Sigmoid colon (tissue), 6 donors: ENCODE measurements at regions not wholly inside any gene's neighbourhood (a gene's known extent, or its start where the extent isn't known, plus 50 kb on each side); places are given as distances from the start of the nearest gene placed in this dataset.

Experiments
- DNase-seq: peaks from one replicate; pipeline ENCODE4 v3.0.0-alpha.2; 2019
- H3K27ac ChIP-seq, 4 donors: fragments of 200-600 bp; sonication (generic); one replicate each; pipeline ENCODE4 v1.5.1; 2016 to 2019; ENCODE audit warnings: mild to moderate bottlenecking in 1 of 4
- H3K27me3 ChIP-seq, 3 donors: fragments of 200-600 bp; sonication (generic); one replicate each; pipeline ENCODE4 v1.5.1; 2019; ENCODE audit warnings: mild to moderate bottlenecking in 1 of 3
- H3K36me3 ChIP-seq, 4 donors: fragments of 200-600 bp; sonication (generic); one replicate each; pipeline ENCODE4 v1.5.1; 2016 to 2019
- H3K4me1 ChIP-seq, 4 donors: fragments of 200-600 bp; sonication (generic); one replicate each; pipeline ENCODE4 v1.5.1; 2017 to 2019
- H3K4me3 ChIP-seq, 4 donors: fragments of 200-600 bp; sonication (generic); one replicate each; pipeline ENCODE4 v1.5.1; 2017 to 2019; ENCODE audit warnings: mild to moderate bottlenecking in 2 of 4, moderate library complexity in 1 of 4
- H3K9me3 ChIP-seq, 4 donors: fragments of 200-600 bp in 3 of 4; sonication (generic) in 3 of 4; one replicate each; pipeline versions ENCODE4 v1.5.1 to v1.6.1; 2013 to 2019
- EP300 ChIP-seq, 4 donors: sonication (generic); formaldehyde crosslinking; IDR thresholded peaks; one replicate each; pipeline ENCODE4 v1.6.1; 2017; ENCODE audit warnings: antibody characterized with exemption in 4 of 4
- POLR2A ChIP-seq, 2 donors: fragments of 450-650 bp; IDR thresholded peaks; one replicate each; pipeline ENCODE4 v1.6.1; 2016; ENCODE audit warnings: antibody characterized with exemption in 2 of 2, mild to moderate bottlenecking in 2 of 2, moderate library complexity in 2 of 2
- POLR2AphosphoS5 ChIP-seq, 4 donors: sonication (generic); formaldehyde crosslinking; IDR thresholded peaks; one replicate each; pipeline ENCODE4 v1.6.1; 2017; ENCODE audit warnings: antibody characterized with exemption in 4 of 4
- WGBS, 2 donors: extraction: QIAGEN DNeasy Blood & Tissue Kit; methylation state at CpG; one replicate each; pipeline ENCODE4 v1.1.7; 2013; 5-methylcytosine and 5-hydroxymethylcytosine counted together
- intact Hi-C: fragments of 100-400 bp; cut with DNase I; formaldehyde crosslinking; loops from one replicate; pipeline ENCODE4 v1.15.1; 2023
- TF ChIP-seq, protein P1 (sequence below), 4 experiments: fragments of 450-650 bp in 3 of 4; fragments of 200-600 bp in 1 of 4; IDR thresholded peaks; one replicate each; pipeline ENCODE4 v1.5.1; 2016 to 2019; ENCODE audit warnings: antibody characterized with exemption in 4 of 4, mild to moderate bottlenecking in 3 of 4, moderate library complexity in 2 of 4
- donor health status: healthy with polysubstance abuse.
- donor health status: healthy.

DNA sequence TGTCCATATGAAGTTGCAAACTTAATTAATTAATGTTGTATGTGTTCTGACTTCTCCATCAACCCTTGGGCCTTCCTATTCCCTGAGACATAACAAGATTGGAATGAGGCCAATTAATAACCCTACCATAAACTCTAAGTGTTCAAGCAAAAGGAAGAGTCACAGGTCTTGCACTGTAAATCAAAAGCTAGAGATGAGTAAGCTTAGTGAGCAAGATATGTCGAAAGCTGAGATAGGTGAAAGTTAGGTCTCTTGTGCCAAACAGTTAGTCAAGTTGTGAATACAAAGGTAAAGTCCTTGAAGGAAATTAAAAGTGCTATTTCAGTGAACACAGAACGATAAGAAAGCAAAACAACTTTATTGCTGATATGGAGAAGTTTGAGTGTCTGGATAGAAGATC lies 58.2 kb upstream of the GPRIN3 start:
- Histone ChIP-seq H3K27ac (no peak overlapping the region), H3K4me1 (no peaks in the 10 kb centered on the region), H3K9me3 (peaks cover 0 to 3% (median 0%) of the 10 kb centered on the region in 4 donors), H3K27me3 (no peaks in the 10 kb centered on the region), H3K36me3 (no peaks in the 10 kb centered on the region), H3K4me3 (no peak overlapping the region)
- intact Hi-C loops, result no loop called here
- 13 to 58% methylated on average over 2 of the region's 2 CpGs for WGBS, 2 donors
- TF ChIP-seq EP300 (IDR thresholded peaks at IDR 0.05), result no peak
- no peak for TF ChIP-seq POLR2A (IDR thresholded peaks at IDR 0.05)
- TF ChIP-seq, protein P1, sequence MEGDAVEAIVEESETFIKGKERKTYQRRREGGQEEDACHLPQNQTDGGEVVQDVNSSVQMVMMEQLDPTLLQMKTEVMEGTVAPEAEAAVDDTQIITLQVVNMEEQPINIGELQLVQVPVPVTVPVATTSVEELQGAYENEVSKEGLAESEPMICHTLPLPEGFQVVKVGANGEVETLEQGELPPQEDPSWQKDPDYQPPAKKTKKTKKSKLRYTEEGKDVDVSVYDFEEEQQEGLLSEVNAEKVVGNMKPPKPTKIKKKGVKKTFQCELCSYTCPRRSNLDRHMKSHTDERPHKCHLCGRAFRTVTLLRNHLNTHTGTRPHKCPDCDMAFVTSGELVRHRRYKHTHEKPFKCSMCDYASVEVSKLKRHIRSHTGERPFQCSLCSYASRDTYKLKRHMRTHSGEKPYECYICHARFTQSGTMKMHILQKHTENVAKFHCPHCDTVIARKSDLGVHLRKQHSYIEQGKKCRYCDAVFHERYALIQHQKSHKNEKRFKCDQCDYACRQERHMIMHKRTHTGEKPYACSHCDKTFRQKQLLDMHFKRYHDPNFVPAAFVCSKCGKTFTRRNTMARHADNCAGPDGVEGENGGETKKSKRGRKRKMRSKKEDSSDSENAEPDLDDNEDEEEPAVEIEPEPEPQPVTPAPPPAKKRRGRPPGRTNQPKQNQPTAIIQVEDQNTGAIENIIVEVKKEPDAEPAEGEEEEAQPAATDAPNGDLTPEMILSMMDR (IDR thresholded peaks at IDR 0.05), result no peak
- TF ChIP-seq POLR2AphosphoS5 (IDR thresholded peaks at IDR 0.05), result no peak
- DNase-seq, result no peak

DNA sequence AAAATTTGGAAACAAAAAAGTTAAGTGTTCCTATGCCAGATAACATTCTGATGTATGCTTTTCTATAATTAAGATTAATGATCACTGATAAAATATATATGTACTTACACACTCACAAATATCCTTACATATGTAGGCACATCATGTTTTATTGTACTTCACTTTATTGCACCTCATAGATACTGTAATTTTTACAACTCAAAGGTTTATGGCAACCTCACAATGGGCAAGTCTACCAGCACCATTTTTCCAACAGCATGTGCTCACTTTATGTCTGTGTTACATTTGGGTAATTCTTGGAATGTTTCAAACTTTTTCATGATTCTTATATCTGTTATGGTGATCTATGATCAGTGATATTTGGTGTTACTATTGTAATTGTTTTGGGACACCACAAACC lies 57.8 kb upstream of the GPRIN3 start:
- Histone ChIP-seq H3K4me1 (no peaks in the 10 kb centered on the region), H3K27me3 (no peaks in the 10 kb centered on the region), H3K4me3 (no peak overlapping the region), H3K9me3 (peaks cover 0 to 3% (median 0%) of the 10 kb centered on the region in 4 donors), H3K36me3 (no peaks in the 10 kb centered on the region), H3K27ac (no peak overlapping the region)
- no peak for TF ChIP-seq POLR2A (IDR thresholded peaks at IDR 0.05)
- TF ChIP-seq POLR2AphosphoS5 (IDR thresholded peaks at IDR 0.05), result no peak
- DNase-seq, result no peak
- intact Hi-C loops, result no loop called here

DNA sequence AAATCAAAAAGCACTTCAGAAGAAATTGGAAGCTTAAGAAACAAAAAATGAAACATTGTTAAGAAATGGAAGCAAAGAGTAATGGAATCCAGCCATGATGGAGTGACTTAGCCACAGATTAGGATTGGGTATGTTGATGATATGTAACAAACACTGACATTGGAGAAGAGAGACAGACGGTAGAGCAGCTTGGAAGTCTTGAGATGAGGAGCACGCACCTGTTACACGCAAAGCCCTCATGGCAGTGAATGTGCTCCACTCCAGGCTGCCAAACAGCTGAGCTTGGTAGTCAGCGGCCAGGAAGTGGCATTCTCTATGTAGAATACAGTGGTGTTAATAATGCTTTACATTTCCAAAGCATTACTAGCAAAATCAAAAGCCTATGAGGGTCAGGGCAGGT lies 56.9 kb upstream of the GPRIN3 start:
- intact Hi-C loops, result no loop called here
- WGBS, 2 donors, result 95 to 97% methylated on average over 4 of the region's 4 CpGs
- Histone ChIP-seq H3K4me3 (no peak overlapping the region), H3K4me1 (no peaks in the 10 kb centered on the region), H3K9me3 (peaks cover 0 to 3% (median 0%) of the 10 kb centered on the region in 4 donors), H3K36me3 (no peaks in the 10 kb centered on the region), H3K27ac (no peak overlapping the region), H3K27me3 (no peaks in the 10 kb centered on the region)
- TF ChIP-seq, protein P1 (IDR thresholded peaks at IDR 0.05), result no peak
- TF ChIP-seq POLR2A (IDR thresholded peaks at IDR 0.05) (no peak), EP300 (IDR thresholded peaks at IDR 0.05) (no peak), POLR2AphosphoS5 (IDR thresholded peaks at IDR 0.05) (no peak)
- DNase-seq, result no peak

DNA sequence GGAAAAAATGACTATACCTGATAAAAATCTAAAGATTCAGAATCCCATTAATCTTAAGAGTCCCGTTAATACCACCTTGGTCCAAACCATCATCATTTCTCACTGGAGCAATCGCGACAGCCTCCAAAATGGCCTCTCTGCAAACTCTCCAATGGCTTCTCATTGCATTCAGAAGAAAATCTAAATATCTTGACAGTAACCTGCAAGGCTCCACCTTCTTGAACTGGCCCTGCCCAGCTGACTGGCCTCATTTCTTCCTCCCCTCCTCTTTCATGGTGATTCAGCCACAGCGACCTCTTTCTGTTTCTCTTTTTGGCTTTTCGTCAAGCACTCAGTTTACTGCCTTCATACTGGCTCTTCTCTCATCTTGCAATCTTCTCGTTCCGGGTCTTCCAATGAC lies 56.2 kb upstream of the GPRIN3 start:
- Histone ChIP-seq H3K36me3 (no peaks in the 10 kb centered on the region), H3K4me1 (no peaks in the 10 kb centered on the region), H3K4me3 (no peak overlapping the region), H3K9me3 (peaks cover 0 to 3% (median 0%) of the 10 kb centered on the region in 4 donors), H3K27ac (no peak overlapping the region), H3K27me3 (no peaks in the 10 kb centered on the region)
- 95 to 96% methylated on average over 7 of the region's 7 CpGs for WGBS, 2 donors
- TF ChIP-seq, protein P1 (IDR thresholded peaks at IDR 0.05), result no peak
- TF ChIP-seq EP300 (IDR thresholded peaks at IDR 0.05) (no peak), POLR2AphosphoS5 (IDR thresholded peaks at IDR 0.05) (no peak), POLR2A (IDR thresholded peaks at IDR 0.05) (no peak)
- DNase-seq, result no peak
- intact Hi-C loops, result no loop called here

DNA sequence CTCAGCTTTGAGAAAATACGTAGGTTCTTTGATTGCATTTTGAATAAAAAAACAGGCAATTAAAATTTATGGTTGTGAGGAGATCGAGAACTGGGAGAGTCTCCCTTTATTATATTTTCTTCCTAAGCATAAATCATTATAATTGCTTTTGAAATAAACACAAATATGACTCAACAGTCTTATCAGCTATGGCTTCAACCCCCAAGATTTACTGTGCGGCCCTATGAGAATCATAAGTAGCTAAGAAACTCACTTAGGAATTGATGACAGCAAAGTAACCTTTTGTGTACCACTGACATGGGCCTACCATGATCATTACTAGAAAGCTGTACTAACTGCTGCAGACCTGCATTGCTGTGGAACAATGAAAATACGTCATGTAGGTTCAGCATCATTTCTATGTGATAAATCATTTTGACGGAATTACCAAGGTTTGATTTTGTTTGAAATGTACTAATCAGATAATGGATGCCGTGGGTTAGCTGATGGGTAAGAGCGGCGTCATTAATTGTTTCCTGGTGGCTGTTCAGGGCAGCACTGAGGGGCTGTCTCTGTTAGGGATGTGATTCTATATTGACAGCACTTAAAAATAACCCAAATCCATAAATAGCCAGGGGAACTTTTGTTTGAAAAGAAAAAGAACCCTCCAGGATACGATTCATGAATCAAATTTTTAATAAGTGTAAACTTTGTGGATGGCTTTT lies 51.5 kb upstream of the GPRIN3 start:
- no peak overlapping the region for H3K27ac ChIP-seq
- H3K4me3 ChIP-seq, result no peak overlapping the region
- TF ChIP-seq, protein P1 (IDR thresholded peaks at IDR 0.05), result no peak
- TF ChIP-seq POLR2AphosphoS5 (IDR thresholded peaks at IDR 0.05) (no peak), EP300 (IDR thresholded peaks at IDR 0.05) (no peak), POLR2A (IDR thresholded peaks at IDR 0.05) (no peak)
- H3K9me3 ChIP-seq, result no peaks in the 10 kb centered on the region
- no peak for DNase-seq
- 68 to 82% methylated on average over 9 of the region's 9 CpGs for WGBS, 2 donors
- H3K4me1 ChIP-seq, result no peaks in the 10 kb centered on the region
- H3K36me3 ChIP-seq, result no peaks in the 10 kb centered on the region
- intact Hi-C loops, result no loop called here
- H3K27me3 ChIP-seq, result no peaks in the 10 kb centered on the region
